ENCODE measurements at regions not wholly inside any gene's neighbourhood (a gene's known extent, or its start where the extent isn't known, plus 50 kb on each side); places are given as distances from the start of the nearest gene placed in this dataset.

DNA sequence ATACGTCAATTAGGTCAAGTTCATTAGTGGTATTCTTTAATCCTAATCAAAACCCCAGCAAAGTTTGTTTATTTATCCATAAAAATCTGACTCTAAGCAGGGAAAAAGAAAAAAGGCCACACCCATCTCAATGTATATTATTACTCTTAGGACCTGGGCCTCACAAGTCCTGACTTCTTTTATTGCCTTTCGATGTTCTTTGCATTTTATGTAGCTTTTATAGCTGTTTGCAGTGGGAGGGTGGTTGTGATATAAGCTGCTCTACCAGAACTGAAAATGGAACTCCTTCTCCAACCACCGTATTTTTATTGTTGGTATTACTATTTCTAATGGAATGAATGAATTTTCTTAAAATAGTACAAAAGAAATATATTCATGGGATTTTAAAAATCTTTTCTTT lies 163.3 kb upstream of the FAM47C start:
- Mint-ChIP-seq H3K27ac (no peak overlapping the region), H3K27me3 (ENCODE audit: low read depth) (0 out of 2 replicates have a peak, but pooled peaks cover 2% of the 10 kb centered on the region), H3K36me3 (ENCODE audit: insufficient read depth in 1 of 3, low read depth in 3 of 3) (no peaks in the 10 kb centered on the region; a peak in 1 of 7 replicates), H3K4me3 (no peak overlapping the region), H3K9me3 (peaks cover 28 to 45% of the 10 kb centered on the region in 2 experiments), H3K4me1 (no peaks in the 10 kb centered on the region)
- Histone ChIP-seq H2BK5ac (ENCODE audit: insufficient read length, low read length) (no peak overlapping the region), H3K23me2 (ENCODE audit: insufficient read length, low read depth, low read length, poor library complexity, severe bottlenecking) (no peaks in the 10 kb centered on the region), H3K18ac (ENCODE audit: insufficient read length, low read depth, low read length) (no peak overlapping the region), H3K79me2 (ENCODE audit: insufficient read depth, low read length) (no peaks in the 10 kb centered on the region), H2BK15ac (ENCODE audit: low read depth, low read length) (no peak overlapping the region), H3K27ac (ENCODE audit: insufficient read length, low read depth, low read length) (no peak overlapping the region), H3K4ac (ENCODE audit: low read depth, low read length) (no peak overlapping the region), H4K91ac (ENCODE audit: insufficient read length, low read depth, low read length) (no peak overlapping the region), H3K56ac (ENCODE audit: insufficient read length, low read depth, low read length) (no peak overlapping the region), H2BK120ac (ENCODE audit: low read depth, low read length, poor library complexity, severe bottlenecking) (no peak overlapping the region), H3K27me3 (ENCODE audit: insufficient read depth, low read length) (no peaks in the 10 kb centered on the region), H2AK5ac (ENCODE audit: insufficient read length, low read length) (no peak overlapping the region), H3K4me2 (ENCODE audit: insufficient read depth, insufficient read length, low read length) (no peak overlapping the region), H3T11ph (ENCODE audit: low read length) (no peak overlapping the region), H3K4me1 (ENCODE audit: insufficient read depth, low read length) (no peaks in the 10 kb centered on the region), H3K9me3 (ENCODE audit: control insufficient read depth, low read depth, low read length) (no peaks in the 10 kb centered on the region), H3K23ac (ENCODE audit: insufficient read length, low read depth, low read length) (no peak overlapping the region), H4K20me1 (ENCODE audit: control insufficient read depth, insufficient read depth, insufficient read length) (no peaks in the 10 kb centered on the region), H3K9ac (ENCODE audit: extremely low read depth, insufficient read length, low read length) (no peak overlapping the region), H3K79me1 (ENCODE audit: insufficient read depth, low read depth, low read length, poor library complexity, severe bottlenecking) (no peaks in the 10 kb centered on the region), H2AFZ (ENCODE audit: low read length) (no peak overlapping the region), H2BK20ac (ENCODE audit: low read depth, low read length, poor library complexity, severe bottlenecking) (no peak overlapping the region), H3K14ac (ENCODE audit: insufficient read depth, low read length) (no peak overlapping the region), H2BK12ac (ENCODE audit: insufficient read length, low read depth, low read length) (no peak overlapping the region), H4K8ac (replicated peaks; ENCODE audit: insufficient read length, low read depth, low read length) (no peak overlapping the region), H4K5ac (ENCODE audit: insufficient read length, low read depth, low read length) (no peak overlapping the region)
- DNase-seq, result no peak
- WGBS (ENCODE audit: extremely low coverage, insufficient read length, low lambda C conversion rate), result no CpG with 5 or more reads among the region's 3 CpGs
- no peak for TF ChIP-seq CTCF (conservative IDR thresholded peaks at IDR 0.05)

All from H9 (cell line).